ENCODE measurements at regions not wholly inside any gene's neighbourhood (a gene's known extent, or its start where the extent isn't known, plus 50 kb on each side); places are given as distances from the start of the nearest gene placed in this dataset.

GRCh38 chr5:2461701-2462691, 289.5 kb downstream of the IRX2 start:
- DNase-seq (ENCODE audit: low read depth in 4 of 4, low spot score in 2 of 4): no peak

- no peak for DNase-seq (ENCODE audit: low read depth in 4 of 4, low spot score in 2 of 4)
Measured at GRCh38 chr5:2460098-2460497, 291.4 kb downstream of the IRX2 start.

- no peak for DNase-seq (ENCODE audit: low read depth in 4 of 4, low spot score in 2 of 4)
Measured at GRCh38 chr5:2459251-2459650, 292.2 kb downstream of the IRX2 start.

- DNase-seq (ENCODE audit: low read depth in 4 of 4, low spot score in 2 of 4): no peak
Measured at GRCh38 chr5:2455878-2456277, 295.6 kb downstream of the IRX2 start.

GRCh38 chr5:2454876-2455275, 296.6 kb downstream of the IRX2 start:
- no peak for DNase-seq (ENCODE audit: low read depth in 4 of 4, low spot score in 2 of 4)

GRCh38 chr5:2453781-2454180, 297.7 kb downstream of the IRX2 start:
- DNase-seq (ENCODE audit: low read depth in 4 of 4, low spot score in 2 of 4): no peak

- no peak for DNase-seq (ENCODE audit: low read depth in 4 of 4, low spot score in 2 of 4)
Measured at GRCh38 chr5:2451100-2451499, 300.4 kb downstream of the IRX2 start.

GRCh38 chr5:2442496-2443354, 308.8 kb downstream of the IRX2 start:
- DNase-seq (ENCODE audit: low read depth in 4 of 4, low spot score in 2 of 4): no peak

GRCh38 chr5:2441495-2442180, 309.8 kb downstream of the IRX2 start:
- no peak for DNase-seq (ENCODE audit: low read depth in 4 of 4, low spot score in 2 of 4)

GRCh38 chr5:2439608-2440007, 311.9 kb downstream of the IRX2 start:
- DNase-seq (ENCODE audit: low read depth in 4 of 4, low spot score in 2 of 4): no peak

- peak in 3 of 4 donors; percentile 5 to 19 (median 11) for DNase-seq (ENCODE audit: low read depth in 4 of 4, low spot score in 2 of 4)
Measured at GRCh38 chr5:2433086-2433485, 318.4 kb downstream of the IRX2 start.

- no peak for DNase-seq (ENCODE audit: low read depth in 4 of 4, low spot score in 2 of 4)
Measured at GRCh38 chr5:2432076-2432920, 319.2 kb downstream of the IRX2 start.

- no peak for DNase-seq (ENCODE audit: low read depth in 4 of 4, low spot score in 2 of 4)
Measured at GRCh38 chr5:2430606-2431005, 320.9 kb downstream of the IRX2 start.

GRCh38 chr5:2427983-2428382, 323.5 kb downstream of the IRX2 start:
- DNase-seq (ENCODE audit: low read depth in 4 of 4, low spot score in 2 of 4): no peak

- no peak for DNase-seq (ENCODE audit: low read depth in 4 of 4, low spot score in 2 of 4)
Measured at GRCh38 chr5:2423634-2424033, 327.8 kb downstream of the IRX2 start.

- DNase-seq (ENCODE audit: low read depth in 4 of 4, low spot score in 2 of 4): no peak
Measured at GRCh38 chr5:2417301-2417700, 334.2 kb downstream of the IRX2 start.

- DNase-seq (ENCODE audit: low read depth in 4 of 4, low spot score in 2 of 4): no peak
Measured at GRCh38 chr5:2415678-2416077, 335.8 kb downstream of the IRX2 start.

GRCh38 chr5:2410451-2410850, 341.0 kb downstream of the IRX2 start:
- no peak for DNase-seq (ENCODE audit: low read depth in 4 of 4, low spot score in 2 of 4)

- DNase-seq (ENCODE audit: low read depth in 4 of 4, low spot score in 2 of 4): no peak
Measured at GRCh38 chr5:2403296-2403695, 348.2 kb downstream of the IRX2 start.

GRCh38 chr5:2399804-2400203, 351.7 kb downstream of the IRX2 start:
- DNase-seq (ENCODE audit: low read depth in 4 of 4, low spot score in 2 of 4): no peak

Measured in left renal cortex interstitium (tissue), 4 donors.